MM.1S (cell line): ENCODE measurements at regions not wholly inside any gene's neighbourhood (a gene's known extent, or its start where the extent isn't known, plus 50 kb on each side); places are given as distances from the start of the nearest gene placed in this dataset.
"Not testable (repeated sequence)": the region's sequence is repeated elsewhere in the genome, so short reads cannot be mapped to it uniquely, and the experiment has no call there.

Experiments used
- DNase-seq: peaks from one replicate; pipeline ENCODE4 v3.0.0-alpha.2; 2015
- H2AFZ ChIP-seq: fragments of 300-600 bp; sonication (generic); 2 replicates; pipeline ENCODE4 v1.6.0; 2016; ENCODE audit warnings: antibody characterized with exemption, low read length
- H3F3A ChIP-seq: fragments of 300-600 bp; sonication (generic); 2 replicates; pipeline ENCODE4 v1.6.1; 2016; ENCODE audit warnings: mild to moderate bottlenecking, antibody characterized with exemption, low read length, moderate library complexity, mixed read lengths; ENCODE audit not compliant: insufficient read depth
- H3K27ac ChIP-seq: fragments of 300-600 bp; sonication (generic); 2 replicates; pipeline ENCODE4 v1.5.1; 2016; ENCODE audit warnings: mild to moderate bottlenecking, low read length
- H3K27me3 ChIP-seq: fragments of 300-600 bp; sonication (generic); replicated peaks from 2 replicates; pipeline ENCODE4 v1.6.0; 2016; ENCODE audit warnings: low read length; ENCODE audit not compliant: insufficient read depth
- H3K36me3 ChIP-seq: fragments of 300-600 bp; sonication (generic); replicated peaks from 2 replicates; pipeline ENCODE4 v1.6.1; 2016; ENCODE audit warnings: mild to moderate bottlenecking, low read length, mixed read lengths; ENCODE audit not compliant: insufficient read depth
- H3K4me1 ChIP-seq: fragments of 300-600 bp; sonication (generic); 2 replicates; pipeline ENCODE4 v1.6.1; 2016; ENCODE audit warnings: low read length, mixed read lengths
- H3K4me2 ChIP-seq: fragments of 300-600 bp; sonication (generic); 2 replicates; pipeline ENCODE4 v1.6.0; 2016; ENCODE audit warnings: low read depth, low read length
- H3K4me3 ChIP-seq: fragments of 300-600 bp; sonication (generic); 2 replicates; pipeline ENCODE4 v1.5.1; 2016; ENCODE audit warnings: low read length, mixed read lengths
- H3K79me2 ChIP-seq: fragments of 300-600 bp; sonication (generic); 2 replicates; pipeline ENCODE4 v1.6.1; 2016; ENCODE audit warnings: mixed run types, low read length, mixed read lengths
- H3K9ac ChIP-seq: fragments of 300-600 bp; sonication (generic); 2 replicates; pipeline ENCODE4 v1.6.1; 2016; ENCODE audit warnings: low read length, mixed read lengths
- H3K9me2 ChIP-seq: fragments of 300-600 bp; sonication (generic); replicated peaks from 2 replicates; pipeline ENCODE4 v1.6.1; 2016; ENCODE audit warnings: mild to moderate bottlenecking, low read length, mixed read lengths; ENCODE audit not compliant: insufficient read depth
- H3K9me3 ChIP-seq: fragments of 300-600 bp; sonication (generic); replicated peaks from 2 replicates; pipeline ENCODE4 v1.6.1; 2016; ENCODE audit warnings: mild to moderate bottlenecking, low read length, mixed read lengths; ENCODE audit not compliant: insufficient read depth
- H4K20me1 ChIP-seq: fragments of 300-600 bp; sonication (generic); 2 replicates; pipeline ENCODE4 v1.6.1; 2016; ENCODE audit warnings: mild to moderate bottlenecking, low read length, moderate library complexity, mixed read lengths; ENCODE audit not compliant: insufficient read depth
- CTCF ChIP-seq: fragments of 300-600 bp; sonication (generic); IDR thresholded peaks from 2 replicates; pipeline ENCODE4 v1.5.1; 2016; ENCODE audit warnings: antibody characterized with exemption, low read length, mixed read lengths
- EZH2 ChIP-seq: fragments of 300-600 bp; sonication (generic); optimal IDR thresholded peaks from 2 replicates; pipeline ENCODE3; 2017; ENCODE audit warnings: low read depth, mild to moderate bottlenecking, antibody characterized with exemption, low read length, mixed read lengths
- EZH2phosphoT487 ChIP-seq: fragments of 300-600 bp; sonication (generic); IDR thresholded peaks from 2 replicates; pipeline ENCODE4 v1.6.1; 2018; ENCODE audit warnings: antibody characterized with exemption, low read length

- no peak overlapping the region for H2AFZ ChIP-seq
- no peak overlapping the region for H3K27ac ChIP-seq
- H3K36me3 ChIP-seq = no peaks in the 10 kb centered on the region
- no peaks in the 10 kb centered on the region for H4K20me1 ChIP-seq
- no peak overlapping the region for H3K4me3 ChIP-seq
- H3K9me2 ChIP-seq = no peaks in the 10 kb centered on the region
- no peaks in the 10 kb centered on the region for H3K4me1 ChIP-seq
- H3K4me2 ChIP-seq = no peak overlapping the region
- no peaks in the 10 kb centered on the region for H3K79me2 ChIP-seq
- H3K9me3 ChIP-seq = no peaks in the 10 kb centered on the region
- no peak for DNase-seq
- no peaks in the 10 kb centered on the region for H3F3A ChIP-seq
- TF ChIP-seq EZH2phosphoT487 (no peak), CTCF (no peak), EZH2 (no peak)
- H3K27me3 ChIP-seq = no peaks in the 10 kb centered on the region
- H3K9ac ChIP-seq = no peak overlapping the region
Observed at GRCh38 chr6:76885861-76886301, 577.4 kb downstream of the HTR1B start.

GRCh38 chr6:76881414-76881813 lies 581.9 kb downstream of the HTR1B start:
- Histone ChIP-seq H3K4me2 (no peak overlapping the region), H3K27ac (no peak overlapping the region), H2AFZ (no peak overlapping the region), H3K4me3 (no peak overlapping the region), H3K27me3 (no peaks in the 10 kb centered on the region), H3K9me3 (no peaks in the 10 kb centered on the region), H3K4me1 (no peaks in the 10 kb centered on the region), H3K9ac (no peak overlapping the region), H3F3A (no peaks in the 10 kb centered on the region), H3K9me2 (no peaks in the 10 kb centered on the region), H3K79me2 (no peaks in the 10 kb centered on the region), H4K20me1 (no peaks in the 10 kb centered on the region), H3K36me3 (no peaks in the 10 kb centered on the region)
- no peak for DNase-seq
- TF ChIP-seq EZH2phosphoT487 (no peak), CTCF (no peak), EZH2 (no peak)

GRCh38 chr6:76876922-76877553 lies 586.3 kb downstream of the HTR1B start:
- H3K4me3 ChIP-seq = no peak overlapping the region
- H3K79me2 ChIP-seq = no peaks in the 10 kb centered on the region
- H3K9me2 ChIP-seq = no peaks in the 10 kb centered on the region
- H3K4me2 ChIP-seq = no peak overlapping the region
- no peaks in the 10 kb centered on the region for H3K9me3 ChIP-seq
- H4K20me1 ChIP-seq = no peaks in the 10 kb centered on the region
- no peak overlapping the region for H2AFZ ChIP-seq
- DNase-seq = peak; percentile 9
- no peaks in the 10 kb centered on the region for H3K4me1 ChIP-seq
- no peak for TF ChIP-seq EZH2phosphoT487
- no peak for TF ChIP-seq EZH2
- TF ChIP-seq CTCF = peak; percentile 20
- no peaks in the 10 kb centered on the region for H3F3A ChIP-seq
- H3K9ac ChIP-seq = no peak overlapping the region
- no peak overlapping the region for H3K27ac ChIP-seq
- no peaks in the 10 kb centered on the region for H3K27me3 ChIP-seq
- no peaks in the 10 kb centered on the region for H3K36me3 ChIP-seq

- not testable (repeated sequence) for DNase-seq, H4K20me1 ChIP-seq, H3K9me3 ChIP-seq, H3K27ac ChIP-seq, H2AFZ ChIP-seq, H3K4me1 ChIP-seq, H3K9me2 ChIP-seq, H3K4me2 ChIP-seq, H3K9ac ChIP-seq, H3F3A ChIP-seq, H3K27me3 ChIP-seq, H3K79me2 ChIP-seq, H3K36me3 ChIP-seq, H3K4me3 ChIP-seq
Observed at GRCh38 chr6:76876430-76876829, 586.9 kb downstream of the HTR1B start.
